ENCODE measurements at regions not wholly inside any gene's neighbourhood (a gene's known extent, or its start where the extent isn't known, plus 50 kb on each side); places are given as distances from the start of the nearest gene placed in this dataset.

DNA sequence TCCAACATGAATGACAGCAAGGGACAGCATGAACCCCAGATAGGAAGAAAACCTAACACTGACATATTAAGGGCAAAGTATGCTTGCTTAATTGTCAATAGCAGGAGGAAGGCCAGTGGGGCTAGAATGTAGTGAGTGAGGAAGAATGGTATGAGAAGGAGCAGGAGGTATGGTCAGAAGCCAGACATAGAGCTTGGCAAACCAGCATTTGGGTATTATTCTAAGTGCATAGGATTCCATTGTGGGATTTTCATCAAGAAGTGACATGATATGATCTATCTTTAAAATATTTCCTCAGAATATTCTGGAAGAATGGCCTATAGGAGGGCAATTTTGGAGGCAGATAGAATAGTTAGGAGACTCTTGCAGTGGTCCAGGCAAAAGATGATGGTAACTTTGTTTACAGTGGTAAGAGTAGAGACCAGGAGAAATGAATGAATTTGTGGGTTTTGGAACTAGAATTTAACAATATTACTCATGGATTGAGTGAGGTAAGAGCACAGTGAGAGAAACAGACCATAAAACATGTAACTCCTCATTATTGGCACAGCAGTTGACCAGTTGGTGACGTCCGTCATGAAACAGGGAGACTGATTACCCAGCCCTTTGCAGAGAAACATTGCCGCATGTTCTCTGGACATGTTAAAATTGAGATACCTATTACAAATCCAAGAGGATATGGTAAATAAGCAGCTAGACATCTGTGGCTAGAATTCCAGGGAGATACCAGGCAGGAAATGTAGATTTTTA lies 246.5 kb upstream of the HS3ST1 start:
- Histone ChIP-seq H3K27me3 (replicated peaks) (no peaks in the 10 kb centered on the region), H3K36me3 (replicated peaks) (no peaks in the 10 kb centered on the region), H3K4me3 (ENCODE audit: low read depth, low read length) (no peak overlapping the region), H3K27ac (no peak overlapping the region)
- TF ChIP-seq CTCF (IDR thresholded peaks at IDR 0.05; ENCODE audit: low read depth, low read length, missing control alignments), result no peak
- in situ Hi-C loops (cut with HindIII; ENCODE audit: low pct_ligation_motif_present, low sequenced_read_pairs), result no loop called here
- no peak for DNase-seq

DNA sequence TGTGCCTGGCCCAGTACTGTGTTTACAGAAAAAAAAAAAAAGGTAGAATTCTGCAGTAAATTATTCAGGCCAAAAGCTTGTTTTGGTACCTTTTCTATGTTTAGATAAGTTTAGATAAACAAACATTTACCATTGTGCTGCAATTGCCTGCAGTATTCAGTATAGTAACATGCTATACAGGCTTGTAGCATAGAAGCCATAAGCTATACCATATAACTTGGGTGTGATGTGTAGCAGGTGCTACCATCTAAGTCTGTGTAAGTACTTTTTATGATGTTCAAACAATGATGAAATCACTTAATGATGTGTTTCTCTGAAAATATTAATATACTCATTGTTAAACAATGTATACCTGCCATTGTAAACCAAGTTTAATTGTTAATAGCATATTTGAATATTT lies 241.6 kb upstream of the HS3ST1 start:
- no peak overlapping the region for H3K27ac ChIP-seq
- no peak for DNase-seq
- in situ Hi-C loops (cut with HindIII; ENCODE audit: low pct_ligation_motif_present, low sequenced_read_pairs), result no loop called here
- no peaks in the 10 kb centered on the region for H3K36me3 ChIP-seq (replicated peaks)
- H3K4me3 ChIP-seq (ENCODE audit: low read depth, low read length), result no peak overlapping the region
- no peak for TF ChIP-seq CTCF (IDR thresholded peaks at IDR 0.05; ENCODE audit: low read depth, low read length, missing control alignments)
- no peaks in the 10 kb centered on the region for H3K27me3 ChIP-seq (replicated peaks)

GRCh38 chr4:11669156-11669555 lies 240.5 kb upstream of the HS3ST1 start:
- H3K27ac ChIP-seq, result no peak overlapping the region
- no peaks in the 10 kb centered on the region for H3K36me3 ChIP-seq (replicated peaks)
- TF ChIP-seq CTCF (IDR thresholded peaks at IDR 0.05; ENCODE audit: low read depth, low read length, missing control alignments), result no peak
- in situ Hi-C loops (cut with HindIII; ENCODE audit: low pct_ligation_motif_present, low sequenced_read_pairs), result no loop called here
- peak; percentile 3 for DNase-seq
- no peaks in the 10 kb centered on the region for H3K27me3 ChIP-seq (replicated peaks)
- H3K4me3 ChIP-seq (ENCODE audit: low read depth, low read length), result no peak overlapping the region

GRCh38 chr4:11663114-11663513 lies 234.4 kb upstream of the HS3ST1 start:
- in situ Hi-C loops (cut with HindIII; ENCODE audit: low pct_ligation_motif_present, low sequenced_read_pairs), result no loop called here
- TF ChIP-seq CTCF (IDR thresholded peaks at IDR 0.05; ENCODE audit: low read depth, low read length, missing control alignments), result no peak

GRCh38 chr4:11650801-11651596 lies 222.3 kb upstream of the HS3ST1 start:
- Histone ChIP-seq H3K36me3 (replicated peaks) (no peaks in the 10 kb centered on the region), H3K4me3 (ENCODE audit: low read depth, low read length) (no peak overlapping the region), H3K27ac (no peak overlapping the region), H3K27me3 (replicated peaks) (no peaks in the 10 kb centered on the region)
- DNase-seq, result no peak
- no peak for TF ChIP-seq CTCF (IDR thresholded peaks at IDR 0.05; ENCODE audit: low read depth, low read length, missing control alignments)
- in situ Hi-C loops (cut with HindIII; ENCODE audit: low pct_ligation_motif_present, low sequenced_read_pairs), result no loop called here

More at GRCh38 chr4:11663114-11663513, 234.4 kb upstream of the HS3ST1 start:
- no peaks in the 10 kb centered on the region for H3K36me3 ChIP-seq (replicated peaks)
- no peak overlapping the region for H3K27ac ChIP-seq
- H3K4me3 ChIP-seq (ENCODE audit: low read depth, low read length), result no peak overlapping the region
- DNase-seq, result no peak
- no peaks in the 10 kb centered on the region for H3K27me3 ChIP-seq (replicated peaks)
